Lung (tissue), 11 donors: ENCODE measurements at regions not wholly inside any gene's neighbourhood (a gene's known extent, or its start where the extent isn't known, plus 50 kb on each side); places are given as distances from the start of the nearest gene placed in this dataset.

Source experiments
- ATAC-seq: fragments of 200-7000 bp; cut with Tn5 transposase; one replicate; pipeline ENCODE4 v1.9.1; 2020; ENCODE audit warnings: moderate number of reproducible peaks; ENCODE audit not compliant: insufficient read depth, low FRiP score
- DNase-seq, 3 donors: peaks; one replicate each; pipeline ENCODE4 v3.0.0-alpha.2; 2013 to 2017
- H3K27ac ChIP-seq, 2 donors: one replicate each; pipeline ENCODE4 v1.5.1; 2013; ENCODE audit warnings: mild to moderate bottlenecking in 2 of 2, moderate library complexity in 2 of 2, control low read depth in 1 of 2, inconsistent platforms in 1 of 2, low read depth in 1 of 2, low read length in 1 of 2
- H3K27me3 ChIP-seq, 3 donors: one replicate each; pipeline ENCODE4 v1.5.1; 2013; ENCODE audit warnings: low read length in 2 of 3; ENCODE audit not compliant: control insufficient read depth in 3 of 3, insufficient read depth in 3 of 3
- H3K36me3 ChIP-seq, 4 donors: one replicate each; pipeline ENCODE4 v1.5.1; 2013; ENCODE audit warnings: low read length in 4 of 4, mild to moderate bottlenecking in 1 of 4, moderate library complexity in 1 of 4; ENCODE audit not compliant: control insufficient read depth in 4 of 4, insufficient read depth in 4 of 4
- H3K4me1 ChIP-seq, 5 donors: one replicate each; pipeline ENCODE4 v1.5.1; 2013; ENCODE audit warnings: low read length in 5 of 5, mild to moderate bottlenecking in 2 of 5, moderate library complexity in 1 of 5; ENCODE audit not compliant: control insufficient read depth in 5 of 5, insufficient read depth in 5 of 5
- H3K4me3 ChIP-seq: one replicate; pipeline ENCODE4 v1.5.1; 2013; ENCODE audit warnings: mild to moderate bottlenecking, control low read depth, moderate library complexity
- H3K9ac ChIP-seq, 2 donors: one replicate each; pipeline ENCODE4 v1.5.1; 2013; ENCODE audit warnings: low read length in 2 of 2, control low read depth in 1 of 2; ENCODE audit not compliant: insufficient read depth in 1 of 2
- H3K9me3 ChIP-seq, 4 donors: one replicate each; pipeline ENCODE4 v1.5.1; 2013; ENCODE audit warnings: low read length in 3 of 4, mild to moderate bottlenecking in 1 of 4, moderate library complexity in 1 of 4; ENCODE audit not compliant: control insufficient read depth in 4 of 4, insufficient read depth in 3 of 4
- CTCF ChIP-seq: IDR thresholded peaks from 2 replicates; pipeline ENCODE4 v1.5.1; 2012; ENCODE audit warnings: mild to moderate bottlenecking; ENCODE audit errors: control extremely low read depth, extremely low read depth
- WGBS, 2 donors: extraction: QIAGEN DNeasy Blood & Tissue Kit; methylation state at CpG; one replicate each; pipeline ENCODE4 v1.1.7; 2013; 5-methylcytosine and 5-hydroxymethylcytosine counted together
- donor health status: control.
- donor health status: control.
- donor health status: Bipolar disorder and iron deficiency.
- donor health status: healthy.
- donor health status: DM: yes; HTN: yes; CAD: no.

- peaks cover 0 to 16% (median 10%) of the 10 kb centered on the region in 5 donors for H3K4me1 ChIP-seq
- DNase-seq = no peak
- H3K4me3 ChIP-seq = no peak overlapping the region
- H3K9ac ChIP-seq = no peak overlapping the region
- TF ChIP-seq CTCF = no peak
- H3K27ac ChIP-seq = no peak overlapping the region
- no peak for ATAC-seq
- H3K36me3 ChIP-seq = no peaks in the 10 kb centered on the region
- 92 to 93% methylated on average over 2 of the region's 2 CpGs for WGBS, 2 donors
- no peaks in the 10 kb centered on the region for H3K27me3 ChIP-seq
- peaks cover 0 to 7% (median 3%) of the 10 kb centered on the region in 4 donors for H3K9me3 ChIP-seq
Observed at GRCh38 chr9:91113016-91113415, 248.7 kb downstream of the AUH start.

GRCh38 chr9:91114450-91114849, 247.3 kb downstream of the AUH start:
- 97% methylated on average over 1 of the region's 1 CpG for WGBS, 2 donors
- Histone ChIP-seq H3K27me3 (no peaks in the 10 kb centered on the region), H3K27ac (no peak overlapping the region), H3K4me1 (peaks cover 2 to 31% (median 18%) of the 10 kb centered on the region in 5 donors), H3K9ac (no peak overlapping the region), H3K4me3 (no peak overlapping the region), H3K9me3 (peaks cover 0 to 7% (median 3%) of the 10 kb centered on the region in 4 donors), H3K36me3 (no peaks in the 10 kb centered on the region)
- no peak for ATAC-seq
- TF ChIP-seq CTCF = no peak
- no peak for DNase-seq

GRCh38 chr9:91116211-91116610, 245.5 kb downstream of the AUH start:
- no peak for ATAC-seq
- no peak overlapping the region for H3K9ac ChIP-seq
- H3K36me3 ChIP-seq = no peaks in the 10 kb centered on the region
- peaks cover 0 to 2% (median 0%) of the 10 kb centered on the region in 4 donors for H3K9me3 ChIP-seq
- H3K4me3 ChIP-seq = no peak overlapping the region
- TF ChIP-seq CTCF = no peak
- DNase-seq = peak; percentile 62 to 78 (median 74)
- H3K4me1 ChIP-seq = peaks cover 2 to 38% (median 22%) of the 10 kb centered on the region in 5 donors
- peak overlapping the region in 1 of 2 donors; percentile 40 for H3K27ac ChIP-seq
- no peaks in the 10 kb centered on the region for H3K27me3 ChIP-seq
- 39 to 53% methylated on average over 3 of the region's 3 CpGs for WGBS, 2 donors

- TF ChIP-seq CTCF = no peak
- H3K4me1 ChIP-seq = peaks cover 2 to 38% (median 22%) of the 10 kb centered on the region in 5 donors
- H3K27me3 ChIP-seq = no peaks in the 10 kb centered on the region
- 96 to 97% methylated on average over 5 of the region's 5 CpGs for WGBS, 2 donors
- H3K9me3 ChIP-seq = peaks cover 0 to 2% (median 0%) of the 10 kb centered on the region in 4 donors
- H3K9ac ChIP-seq = no peak overlapping the region
- no peak for DNase-seq
- ATAC-seq = no peak
- H3K27ac ChIP-seq = no peak overlapping the region
- H3K36me3 ChIP-seq = no peaks in the 10 kb centered on the region
- no peak overlapping the region for H3K4me3 ChIP-seq
Observed at GRCh38 chr9:91116711-91117110, 245.0 kb downstream of the AUH start.
